Sigmoid colon (tissue), 4 donors: ENCODE measurements at regions not wholly inside any gene's neighbourhood (a gene's known extent, or its start where the extent isn't known, plus 50 kb on each side); places are given as distances from the start of the nearest gene placed in this dataset.

Experiments
- EP300 ChIP-seq, 4 donors: sonication (generic); formaldehyde crosslinking; IDR thresholded peaks; one replicate each; pipeline ENCODE4 v1.6.1; 2017; ENCODE audit warnings: antibody characterized with exemption in 4 of 4
- POLR2A ChIP-seq, 2 donors: fragments of 450-650 bp; IDR thresholded peaks; one replicate each; pipeline ENCODE4 v1.6.1; 2016; ENCODE audit warnings: antibody characterized with exemption in 2 of 2, mild to moderate bottlenecking in 2 of 2, moderate library complexity in 2 of 2
- POLR2AphosphoS5 ChIP-seq, 4 donors: sonication (generic); formaldehyde crosslinking; IDR thresholded peaks; one replicate each; pipeline ENCODE4 v1.6.1; 2017; ENCODE audit warnings: antibody characterized with exemption in 4 of 4
- TF ChIP-seq, protein P1 (sequence below), 4 experiments: fragments of 450-650 bp in 3 of 4; fragments of 200-600 bp in 1 of 4; IDR thresholded peaks; one replicate each; pipeline ENCODE4 v1.5.1; 2016 to 2019; ENCODE audit warnings: antibody characterized with exemption in 4 of 4, mild to moderate bottlenecking in 3 of 4, moderate library complexity in 2 of 4

DNA sequence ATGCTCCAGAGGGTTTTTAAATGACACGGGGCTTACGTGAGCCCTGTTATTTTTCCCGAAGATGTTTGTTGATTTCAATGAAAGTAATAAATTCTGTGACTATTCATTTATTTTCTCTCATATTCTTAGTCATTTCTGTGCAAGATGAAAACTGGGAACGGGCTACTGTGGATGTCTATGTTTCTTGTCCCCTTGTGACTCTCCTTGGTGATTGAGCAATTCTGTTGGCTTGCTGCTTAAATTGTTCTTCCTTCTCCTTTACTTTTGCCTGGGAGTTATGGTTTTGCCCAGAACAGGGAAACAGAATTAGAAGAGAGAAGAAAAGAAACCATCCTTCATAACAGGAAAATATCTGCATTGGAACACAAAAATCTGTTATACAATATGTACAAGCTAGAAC is 508.2 kb upstream of the DSEL start:
- TF ChIP-seq, protein P1, sequence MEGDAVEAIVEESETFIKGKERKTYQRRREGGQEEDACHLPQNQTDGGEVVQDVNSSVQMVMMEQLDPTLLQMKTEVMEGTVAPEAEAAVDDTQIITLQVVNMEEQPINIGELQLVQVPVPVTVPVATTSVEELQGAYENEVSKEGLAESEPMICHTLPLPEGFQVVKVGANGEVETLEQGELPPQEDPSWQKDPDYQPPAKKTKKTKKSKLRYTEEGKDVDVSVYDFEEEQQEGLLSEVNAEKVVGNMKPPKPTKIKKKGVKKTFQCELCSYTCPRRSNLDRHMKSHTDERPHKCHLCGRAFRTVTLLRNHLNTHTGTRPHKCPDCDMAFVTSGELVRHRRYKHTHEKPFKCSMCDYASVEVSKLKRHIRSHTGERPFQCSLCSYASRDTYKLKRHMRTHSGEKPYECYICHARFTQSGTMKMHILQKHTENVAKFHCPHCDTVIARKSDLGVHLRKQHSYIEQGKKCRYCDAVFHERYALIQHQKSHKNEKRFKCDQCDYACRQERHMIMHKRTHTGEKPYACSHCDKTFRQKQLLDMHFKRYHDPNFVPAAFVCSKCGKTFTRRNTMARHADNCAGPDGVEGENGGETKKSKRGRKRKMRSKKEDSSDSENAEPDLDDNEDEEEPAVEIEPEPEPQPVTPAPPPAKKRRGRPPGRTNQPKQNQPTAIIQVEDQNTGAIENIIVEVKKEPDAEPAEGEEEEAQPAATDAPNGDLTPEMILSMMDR (IDR thresholded peaks at IDR 0.05): no peak
- TF ChIP-seq POLR2A (IDR thresholded peaks at IDR 0.05): no peak
- TF ChIP-seq EP300 (IDR thresholded peaks at IDR 0.05): no peak
- no peak for TF ChIP-seq POLR2AphosphoS5 (IDR thresholded peaks at IDR 0.05)
